ENCODE measurements at regions not wholly inside any gene's neighbourhood (a gene's known extent, or its start where the extent isn't known, plus 50 kb on each side); places are given as distances from the start of the nearest gene placed in this dataset.
"Not testable (repeated sequence)": the region's sequence is repeated elsewhere in the genome, so short reads cannot be mapped to it uniquely, and the experiment has no call there.

- H3K4me3 ChIP-seq; H3K4me1 ChIP-seq; ATAC-seq; H3K36me3 ChIP-seq; H3K27me3 ChIP-seq; intact Hi-C loops (cut with DNase I); H3K9me3 ChIP-seq; DNase-seq; H3K27ac ChIP-seq: not testable (repeated sequence)
- 81 to 86% methylated on average over 9 of the region's 11 CpGs; no CpG with 5 or more reads in 2 of the 4 donors for WGBS, 4 donors
Observed at GRCh38 chr15:21018176-21018575, 152.1 kb upstream of the POTEB2 start.

GRCh38 chr15:21017326-21017725 lies 151.2 kb upstream of the POTEB2 start:
- H3K9me3 ChIP-seq; ATAC-seq; intact Hi-C loops (cut with DNase I); H3K4me1 ChIP-seq; H3K27ac ChIP-seq; H3K4me3 ChIP-seq; H3K27me3 ChIP-seq; DNase-seq; H3K36me3 ChIP-seq: not testable (repeated sequence)
- WGBS, 4 donors = 70 to 73% methylated on average over 6 to 8 of the region's 9 CpGs; no CpG with 5 or more reads in 2 of the 4 donors

DNA sequence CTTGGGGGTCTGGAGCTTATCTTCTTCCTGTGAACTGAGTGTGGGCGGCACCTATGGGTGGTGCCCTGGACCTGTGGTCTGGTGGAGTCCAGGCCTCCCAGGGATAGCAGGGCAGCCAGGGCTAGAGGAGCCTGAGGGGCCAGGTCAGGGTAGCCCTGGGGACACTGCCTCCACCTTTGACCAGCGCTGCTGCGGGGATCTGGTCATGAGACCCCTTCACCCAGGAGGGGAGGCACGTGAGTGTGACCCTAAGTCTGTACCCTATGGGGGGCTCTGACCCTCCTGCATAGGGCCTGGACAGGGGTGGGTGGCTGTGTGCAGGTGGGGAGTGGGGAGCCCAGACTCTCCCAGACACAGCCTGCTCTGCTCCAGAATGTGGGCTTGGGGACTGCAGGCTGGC lies 150.5 kb upstream of the POTEB2 start:
- H3K4me3 ChIP-seq; ATAC-seq; intact Hi-C loops (cut with DNase I); H3K4me1 ChIP-seq; H3K27ac ChIP-seq; DNase-seq; H3K27me3 ChIP-seq; H3K9me3 ChIP-seq; H3K36me3 ChIP-seq: not testable (repeated sequence)
- WGBS, 4 donors = 72 to 83% methylated on average over 3 of the region's 4 CpGs; no CpG with 5 or more reads in 2 of the 4 donors

- H3K27me3 ChIP-seq; H3K4me3 ChIP-seq; H3K27ac ChIP-seq; H3K9me3 ChIP-seq; H3K36me3 ChIP-seq; DNase-seq; ATAC-seq; H3K4me1 ChIP-seq; intact Hi-C loops (cut with DNase I): not testable (repeated sequence)
- 72 to 77% methylated on average over 5 to 6 of the region's 8 CpGs; no CpG with 5 or more reads in 2 of the 4 donors for WGBS, 4 donors
Observed at GRCh38 chr15:21015171-21015570, 149.1 kb upstream of the POTEB2 start.

GRCh38 chr15:21013308-21013707 lies 147.2 kb upstream of the POTEB2 start:
- H3K27ac ChIP-seq; H3K4me1 ChIP-seq; DNase-seq; H3K4me3 ChIP-seq; H3K9me3 ChIP-seq; H3K27me3 ChIP-seq; ATAC-seq; H3K36me3 ChIP-seq; intact Hi-C loops (cut with DNase I): not testable (repeated sequence)
- WGBS, 4 donors = 80 to 83% methylated on average over 5 to 6 of the region's 9 CpGs; no CpG with 5 or more reads in 2 of the 4 donors

DNA sequence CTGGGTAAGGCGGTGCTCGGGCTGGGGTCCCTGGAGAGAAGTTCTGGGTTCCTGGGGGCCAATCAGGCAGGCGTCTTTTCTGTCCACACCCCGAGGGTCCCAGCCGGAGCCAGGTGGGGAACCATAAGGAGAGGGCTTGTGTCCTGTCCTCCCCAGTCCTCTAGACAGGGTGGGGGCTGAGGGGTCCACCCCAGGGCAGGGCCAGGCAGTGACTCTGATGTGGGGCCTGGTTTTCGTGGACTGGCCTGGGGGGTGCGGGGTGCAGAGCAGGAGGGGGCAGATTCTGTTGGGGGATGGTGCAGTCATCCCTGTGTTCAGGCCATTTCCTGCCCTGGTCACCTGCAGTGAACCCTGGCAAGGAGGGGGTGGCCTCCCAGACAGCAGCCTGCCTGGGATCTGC lies 143.5 kb upstream of the POTEB2 start:
- 58 to 75% methylated on average over 2 to 3 of the region's 7 CpGs; no CpG with 5 or more reads in 2 of the 4 donors for WGBS, 4 donors
- ATAC-seq; H3K4me1 ChIP-seq; intact Hi-C loops (cut with DNase I); H3K36me3 ChIP-seq; H3K27ac ChIP-seq; DNase-seq; H3K4me3 ChIP-seq; H3K9me3 ChIP-seq; H3K27me3 ChIP-seq: not testable (repeated sequence)

- ATAC-seq; DNase-seq; H3K4me1 ChIP-seq; intact Hi-C loops (cut with DNase I); H3K36me3 ChIP-seq; H3K27ac ChIP-seq; H3K4me3 ChIP-seq; H3K27me3 ChIP-seq; H3K9me3 ChIP-seq: not testable (repeated sequence)
- 17 to 60% methylated on average over 1 of the region's 1 CpG; no CpG with 5 or more reads in 2 of the 4 donors for WGBS, 4 donors
Observed at GRCh38 chr15:21003459-21003858, 137.3 kb upstream of the POTEB2 start.

DNA sequence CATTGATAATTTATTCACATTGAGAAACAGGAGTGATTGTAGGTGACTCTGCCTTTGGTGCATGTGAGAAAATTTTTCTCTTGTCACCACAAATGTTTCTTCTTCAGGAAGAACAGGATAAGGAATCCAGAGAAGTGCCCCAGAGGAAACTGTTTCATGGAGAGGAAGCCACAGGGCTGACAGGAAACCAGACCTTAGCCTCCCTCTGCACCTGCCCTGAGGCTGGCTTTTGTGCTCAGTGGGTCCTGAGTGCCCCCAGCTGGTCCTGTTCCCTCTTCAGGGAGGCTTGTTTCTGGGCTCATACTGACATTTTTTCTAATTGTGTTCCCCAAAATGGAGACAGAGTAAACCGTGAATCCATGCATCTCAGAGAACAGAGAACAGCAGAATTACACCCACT lies 135.8 kb upstream of the POTEB2 start:
- H3K4me3 ChIP-seq; H3K4me1 ChIP-seq; ATAC-seq; H3K27ac ChIP-seq; DNase-seq; intact Hi-C loops (cut with DNase I); H3K9me3 ChIP-seq; H3K27me3 ChIP-seq; H3K36me3 ChIP-seq: not testable (repeated sequence)
- WGBS, 4 donors = 14 to 60% (median 31%) methylated on average over 1 of the region's 1 CpG

- ATAC-seq; H3K27ac ChIP-seq; H3K4me3 ChIP-seq; DNase-seq; intact Hi-C loops (cut with DNase I); H3K36me3 ChIP-seq; H3K9me3 ChIP-seq; H3K27me3 ChIP-seq; H3K4me1 ChIP-seq: not testable (repeated sequence)
Observed at GRCh38 chr15:20991691-20992090, 125.6 kb upstream of the POTEB2 start.

DNA sequence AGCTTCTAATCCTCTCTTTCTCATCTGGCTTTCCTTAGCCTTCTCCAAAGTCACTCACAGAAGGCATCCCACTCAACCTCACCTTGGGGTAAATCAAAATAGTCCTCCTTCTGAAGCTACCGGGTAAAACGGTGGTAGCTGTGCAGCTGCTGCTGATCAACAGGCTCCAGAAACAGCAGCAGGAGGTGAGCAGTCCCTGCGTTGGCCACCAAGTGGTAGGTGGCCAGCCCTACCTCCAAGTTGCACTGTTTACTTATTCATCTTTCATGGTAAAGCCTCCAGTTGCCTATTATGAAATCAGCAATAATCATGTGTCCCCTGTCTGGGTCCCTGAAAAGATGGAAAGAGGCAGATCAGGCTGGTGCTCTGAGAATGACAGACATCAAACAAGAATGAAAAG lies 125.1 kb upstream of the POTEB2 start:
- H3K9me3 ChIP-seq; H3K4me1 ChIP-seq; H3K27me3 ChIP-seq; H3K27ac ChIP-seq; intact Hi-C loops (cut with DNase I); H3K36me3 ChIP-seq; DNase-seq; ATAC-seq; H3K4me3 ChIP-seq: not testable (repeated sequence)
- 39 to 66% methylated on average over 3 of the region's 3 CpGs; no CpG with 5 or more reads in 2 of the 4 donors for WGBS, 4 donors

- H3K9me3 ChIP-seq; H3K27ac ChIP-seq; H3K27me3 ChIP-seq; H3K36me3 ChIP-seq; ATAC-seq; H3K4me3 ChIP-seq; intact Hi-C loops (cut with DNase I); DNase-seq; H3K4me1 ChIP-seq: not testable (repeated sequence)
- 76 to 93% (median 81%) methylated on average over 3 to 5 of the region's 5 CpGs for WGBS, 4 donors
Observed at GRCh38 chr15:20986775-20987174, 120.7 kb upstream of the POTEB2 start.

DNA sequence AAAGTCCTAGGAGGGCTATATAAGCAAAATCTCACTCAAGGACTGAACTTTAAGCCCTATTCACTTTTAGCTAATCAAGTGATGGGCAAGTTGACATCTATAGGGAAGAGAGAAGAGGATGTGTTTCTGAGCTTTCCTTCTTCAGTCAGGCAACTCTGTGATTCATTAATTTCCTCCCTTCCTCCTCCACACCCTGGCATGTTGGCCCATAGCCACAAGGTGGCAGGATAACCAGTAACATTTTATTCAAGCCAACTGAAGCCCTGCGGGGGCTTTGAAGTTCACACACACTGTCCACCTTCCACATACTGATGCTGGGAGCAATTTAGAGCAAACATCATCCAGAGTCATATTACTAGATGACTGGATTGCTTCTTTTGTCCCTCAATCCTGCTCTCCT lies 111.9 kb upstream of the POTEB2 start:
- DNase-seq; H3K4me1 ChIP-seq; H3K36me3 ChIP-seq; H3K4me3 ChIP-seq; H3K27ac ChIP-seq; intact Hi-C loops (cut with DNase I); H3K9me3 ChIP-seq; H3K27me3 ChIP-seq; ATAC-seq: not testable (repeated sequence)
- no CpG with 5 or more reads among the region's 1 CpG for WGBS, 4 donors

Measured in heart left ventricle (tissue), 16 donors.